Endodermal cell (in vitro differentiated cells): ENCODE measurements at regions not wholly inside any gene's neighbourhood (a gene's known extent, or its start where the extent isn't known, plus 50 kb on each side); places are given as distances from the start of the nearest gene placed in this dataset.

Experiments used
- DNase-seq: peaks from one replicate; pipeline ENCODE4 v3.0.0-alpha.2; 2017
- H3K27ac ChIP-seq: 2 replicates; pipeline ENCODE4 v1.5.1; 2013; ENCODE audit warnings: mild to moderate bottlenecking, low read depth, low read length, moderate library complexity
- H3K27me3 ChIP-seq: 2 replicates; pipeline ENCODE4 v1.6.1; 2013; ENCODE audit warnings: mild to moderate bottlenecking, low read length, moderate library complexity; ENCODE audit not compliant: insufficient read depth, control insufficient read depth, poor library complexity, severe bottlenecking
- H3K36me3 ChIP-seq: 2 replicates; pipeline ENCODE4 v1.7.0; 2013; ENCODE audit warnings: mild to moderate bottlenecking, low read length, moderate library complexity; ENCODE audit not compliant: control insufficient read depth, insufficient read depth
- H3K4me1 ChIP-seq: one replicate; pipeline ENCODE4 v1.7.0; 2013; ENCODE audit warnings: low read length; ENCODE audit not compliant: control insufficient read depth, insufficient read depth
- H3K4me3 ChIP-seq: 2 replicates; pipeline ENCODE4 v1.5.1; 2013; ENCODE audit warnings: mild to moderate bottlenecking, low read length, moderate library complexity
- H3K9ac ChIP-seq: 2 replicates; pipeline ENCODE4 v1.6.1; 2013; ENCODE audit warnings: mild to moderate bottlenecking, low read length, moderate library complexity; ENCODE audit not compliant: poor library complexity, severe bottlenecking; ENCODE audit errors: extremely low read depth
- H3K9me3 ChIP-seq: 2 replicates; pipeline ENCODE4 v1.6.1; 2013; ENCODE audit warnings: mild to moderate bottlenecking, low read length, moderate library complexity; ENCODE audit not compliant: control insufficient read depth
- H3K27ac Mint-ChIP-seq: 2 replicates; pipeline ENCODE4 v1.8.0; 2020; ENCODE audit warnings: mixed read lengths
- H3K27me3 Mint-ChIP-seq: 2 replicates; pipeline ENCODE4 v1.8.0; 2021; ENCODE audit warnings: mild to moderate bottlenecking, mixed read lengths; ENCODE audit not compliant: insufficient read depth
- H3K36me3 Mint-ChIP-seq: 2 replicates; pipeline ENCODE4 v1.8.0; 2020; ENCODE audit warnings: low read depth, mixed read lengths
- H3K4me1 Mint-ChIP-seq: 2 replicates; pipeline ENCODE4 v1.8.0; 2020; ENCODE audit warnings: mixed read lengths
- H3K4me3 Mint-ChIP-seq: 2 replicates; pipeline ENCODE4 v1.8.0; 2020; ENCODE audit warnings: mild to moderate bottlenecking, moderate library complexity, mixed read lengths
- H3K9me3 Mint-ChIP-seq: 2 replicates; pipeline ENCODE4 v1.8.0; 2020; ENCODE audit warnings: mild to moderate bottlenecking, mixed read lengths
- WGBS, 2 experiments: methylation state at CpG; one replicate each; pipeline versions ENCODE4 v1.1.5 to v1.1.7; 2013; ENCODE audit warnings: missing lambda C conversion rate in 2 of 2, mixed read lengths in 1 of 2; ENCODE audit not compliant: insufficient coverage in 1 of 2, insufficient read length in 1 of 2; 5-methylcytosine and 5-hydroxymethylcytosine counted together
- TF ChIP-seq, protein P1 (sequence below): fragments of 200-600 bp; sonication (generic); conservative IDR thresholded peaks from 2 replicates; pipeline ENCODE4 v1.5.0; 2021; ENCODE audit warnings: antibody characterized with exemption, mild to moderate bottlenecking

DNA sequence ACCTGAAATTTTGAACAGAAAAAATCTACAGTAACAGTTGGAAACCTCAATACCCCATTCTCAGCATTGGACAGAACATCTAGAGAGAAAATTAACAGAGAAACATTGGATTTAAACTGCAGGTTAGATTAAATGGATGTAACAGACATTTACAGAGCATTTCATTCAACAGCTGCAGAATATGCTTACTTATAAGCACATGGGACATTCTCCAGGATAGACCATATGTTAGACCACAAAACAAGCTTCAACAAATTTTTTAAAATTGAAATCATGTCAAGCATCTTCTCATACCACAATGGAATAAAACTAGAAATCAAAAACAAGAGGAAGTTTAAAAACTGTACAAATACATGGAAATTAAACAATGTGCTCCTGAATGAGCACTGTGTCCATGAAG is 316.3 kb downstream of the FAM170A start:
- H3K9ac ChIP-seq, result no peak overlapping the region
- no peaks in the 10 kb centered on the region for H3K27me3 Mint-ChIP-seq

GRCh38 chr5:119948162-119948561 is 318.8 kb downstream of the FAM170A start:
- no peaks in the 10 kb centered on the region for H3K9me3 Mint-ChIP-seq
- WGBS, 2 experiments, result 90% methylated on average over 1 of the region's 1 CpG; no CpG with 5 or more reads in 1 of the 2 experiments
- peaks cover 16% of the 10 kb centered on the region for H3K4me1 Mint-ChIP-seq
- H3K27me3 Mint-ChIP-seq, result no peaks in the 10 kb centered on the region
- no peak overlapping the region for H3K27ac ChIP-seq
- H3K9ac ChIP-seq, result no peak overlapping the region
- DNase-seq, result no peak
- no peaks in the 10 kb centered on the region for H3K36me3 Mint-ChIP-seq
- TF ChIP-seq, protein P1, sequence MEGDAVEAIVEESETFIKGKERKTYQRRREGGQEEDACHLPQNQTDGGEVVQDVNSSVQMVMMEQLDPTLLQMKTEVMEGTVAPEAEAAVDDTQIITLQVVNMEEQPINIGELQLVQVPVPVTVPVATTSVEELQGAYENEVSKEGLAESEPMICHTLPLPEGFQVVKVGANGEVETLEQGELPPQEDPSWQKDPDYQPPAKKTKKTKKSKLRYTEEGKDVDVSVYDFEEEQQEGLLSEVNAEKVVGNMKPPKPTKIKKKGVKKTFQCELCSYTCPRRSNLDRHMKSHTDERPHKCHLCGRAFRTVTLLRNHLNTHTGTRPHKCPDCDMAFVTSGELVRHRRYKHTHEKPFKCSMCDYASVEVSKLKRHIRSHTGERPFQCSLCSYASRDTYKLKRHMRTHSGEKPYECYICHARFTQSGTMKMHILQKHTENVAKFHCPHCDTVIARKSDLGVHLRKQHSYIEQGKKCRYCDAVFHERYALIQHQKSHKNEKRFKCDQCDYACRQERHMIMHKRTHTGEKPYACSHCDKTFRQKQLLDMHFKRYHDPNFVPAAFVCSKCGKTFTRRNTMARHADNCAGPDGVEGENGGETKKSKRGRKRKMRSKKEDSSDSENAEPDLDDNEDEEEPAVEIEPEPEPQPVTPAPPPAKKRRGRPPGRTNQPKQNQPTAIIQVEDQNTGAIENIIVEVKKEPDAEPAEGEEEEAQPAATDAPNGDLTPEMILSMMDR, result no peak
- H3K4me3 ChIP-seq, result no peak overlapping the region
- H3K36me3 ChIP-seq, result no peaks in the 10 kb centered on the region
- no peak overlapping the region for H3K4me3 Mint-ChIP-seq
- H3K9me3 ChIP-seq, result no peaks in the 10 kb centered on the region
- H3K4me1 ChIP-seq, result peaks cover 5% of the 10 kb centered on the region
- H3K27ac Mint-ChIP-seq, result no peak overlapping the region
- no peaks in the 10 kb centered on the region for H3K27me3 ChIP-seq

More for the DNA sequence above, 316.3 kb downstream of the FAM170A start:
- no peaks in the 10 kb centered on the region for H3K27me3 ChIP-seq
- no peak overlapping the region for H3K27ac Mint-ChIP-seq
- H3K27ac ChIP-seq, result no peak overlapping the region
- TF ChIP-seq, protein P1, result no peak
- no peaks in the 10 kb centered on the region for H3K4me1 Mint-ChIP-seq
- H3K9me3 Mint-ChIP-seq, result no peaks in the 10 kb centered on the region
- H3K36me3 ChIP-seq, result no peaks in the 10 kb centered on the region
- H3K4me3 Mint-ChIP-seq, result no peak overlapping the region
- H3K4me3 ChIP-seq, result no peak overlapping the region
- H3K4me1 ChIP-seq, result no peaks in the 10 kb centered on the region
- H3K9me3 ChIP-seq, result no peaks in the 10 kb centered on the region
- DNase-seq, result no peak
- H3K36me3 Mint-ChIP-seq, result no peaks in the 10 kb centered on the region

DNA sequence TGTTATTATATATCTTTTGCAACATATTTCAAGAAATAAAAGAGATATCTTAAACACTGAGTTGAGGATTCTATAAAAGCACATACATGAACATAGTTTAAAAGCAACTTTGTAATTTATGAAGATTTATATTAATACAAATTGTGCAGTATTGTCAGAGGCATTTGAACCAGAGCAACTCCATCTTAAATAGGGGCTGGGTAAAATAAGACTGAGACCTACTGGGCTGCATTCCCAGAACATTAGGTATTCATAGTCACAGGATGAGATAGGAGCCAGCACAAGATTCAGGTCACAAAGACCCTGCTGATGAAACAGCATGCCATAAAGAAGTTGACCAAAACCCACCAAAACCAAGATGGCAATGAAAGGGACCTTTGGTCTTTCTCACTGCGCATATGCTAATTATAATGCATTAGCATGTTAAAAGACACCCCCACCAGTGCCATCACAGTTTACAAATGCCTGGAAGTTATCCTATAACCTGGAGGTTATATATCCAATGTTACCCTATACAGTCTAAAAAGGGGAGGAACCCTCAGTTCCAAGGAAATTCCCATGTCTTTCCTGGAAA is 320.2 kb downstream of the FAM170A start:
- no peaks in the 10 kb centered on the region for H3K36me3 ChIP-seq
- Mint-ChIP-seq H3K4me1 (peaks cover 27% of the 10 kb centered on the region), H3K9me3 (peaks cover 2% of the 10 kb centered on the region), H3K27ac (no peak overlapping the region), H3K27me3 (no peaks in the 10 kb centered on the region), H3K36me3 (no peaks in the 10 kb centered on the region), H3K4me3 (no peak overlapping the region)
- WGBS, 2 experiments, result 74% methylated on average over 1 of the region's 1 CpG; no CpG with 5 or more reads in 1 of the 2 experiments
- peaks cover 8% of the 10 kb centered on the region for H3K4me1 ChIP-seq
- TF ChIP-seq, protein P1, result no peak
- no peak overlapping the region for H3K9ac ChIP-seq
- peak; percentile 49 for DNase-seq
- no peaks in the 10 kb centered on the region for H3K9me3 ChIP-seq
- no peak overlapping the region for H3K4me3 ChIP-seq
- H3K27me3 ChIP-seq, result no peaks in the 10 kb centered on the region
- H3K27ac ChIP-seq, result no peak overlapping the region
